DND-41 (cell line): ENCODE measurements at regions not wholly inside any gene's neighbourhood (a gene's known extent, or its start where the extent isn't known, plus 50 kb on each side); places are given as distances from the start of the nearest gene placed in this dataset.

Experiments
- CTCF ChIP-seq: IDR thresholded peaks from 2 replicates; pipeline ENCODE4 v1.5.1; 2012; ENCODE audit warnings: borderline replicate concordance, low read length, moderate library complexity, mild to moderate bottlenecking; ENCODE audit not compliant: poor library complexity, severe bottlenecking; ENCODE audit errors: extremely low read depth
- EZH2 ChIP-seq: IDR thresholded peaks from 3 replicates; pipeline ENCODE4 v1.6.1; 2012; ENCODE audit warnings: borderline replicate concordance, low read depth, mild to moderate bottlenecking, moderate library complexity, low read length, inconsistent platforms; ENCODE audit not compliant: severe bottlenecking

- no peak for TF ChIP-seq CTCF
- TF ChIP-seq EZH2: no peak
Measured at GRCh38 chr20:40081653-40082052, 607.4 kb downstream of the MAFB start.
